ENCODE measurements at regions not wholly inside any gene's neighbourhood (a gene's known extent, or its start where the extent isn't known, plus 50 kb on each side); places are given as distances from the start of the nearest gene placed in this dataset.
"Not testable (repeated sequence)": the region's sequence is repeated elsewhere in the genome, so short reads cannot be mapped to it uniquely, and the experiment has no call there.

- TF ChIP-seq CTCF (IDR thresholded peaks at IDR 0.05; ENCODE audit: borderline replicate concordance, control extremely low read depth, extremely low read depth, insufficient read depth, missing control alignments): no peak
- in situ Hi-C loops (cut with MboI; ENCODE audit: low sequenced_read_pairs, unreplicated experiment): no loop called here
- DNase-seq (ENCODE audit: low spot score): no peak
Observed at GRCh38 chr14:100429537-100429936, 106.4 kb downstream of the SLC25A47 start.

- TF ChIP-seq CTCF (IDR thresholded peaks at IDR 0.05; ENCODE audit: borderline replicate concordance, control extremely low read depth, extremely low read depth, insufficient read depth, missing control alignments): no peak
- in situ Hi-C loops (cut with MboI; ENCODE audit: low sequenced_read_pairs, unreplicated experiment): no loop called here
- no peak for DNase-seq (ENCODE audit: low spot score)
Observed at GRCh38 chr14:100430571-100430970, 107.4 kb downstream of the SLC25A47 start.

- DNase-seq (ENCODE audit: low spot score); in situ Hi-C loops (cut with MboI; ENCODE audit: low sequenced_read_pairs, unreplicated experiment): not testable (repeated sequence)
Observed at GRCh38 chr14:100431461-100431860, 108.3 kb downstream of the SLC25A47 start.

GRCh38 chr14:100432652-100433427 is 109.7 kb downstream of the SLC25A47 start:
- TF ChIP-seq CTCF (IDR thresholded peaks at IDR 0.05; ENCODE audit: borderline replicate concordance, control extremely low read depth, extremely low read depth, insufficient read depth, missing control alignments): no peak
- in situ Hi-C loops (cut with MboI; ENCODE audit: low sequenced_read_pairs, unreplicated experiment): no loop called here
- no peak for DNase-seq (ENCODE audit: low spot score)

- no peak for DNase-seq (ENCODE audit: low spot score)
- TF ChIP-seq CTCF (IDR thresholded peaks at IDR 0.05; ENCODE audit: borderline replicate concordance, control extremely low read depth, extremely low read depth, insufficient read depth, missing control alignments): no peak
- in situ Hi-C loops (cut with MboI; ENCODE audit: low sequenced_read_pairs, unreplicated experiment): no loop called here
Observed at GRCh38 chr14:100433428-100433814, 110.3 kb downstream of the SLC25A47 start.

GRCh38 chr14:100434033-100434601 is 111.0 kb downstream of the SLC25A47 start:
- in situ Hi-C loops (cut with MboI; ENCODE audit: low sequenced_read_pairs, unreplicated experiment): no loop called here
- DNase-seq (ENCODE audit: low spot score): no peak
- TF ChIP-seq CTCF (IDR thresholded peaks at IDR 0.05; ENCODE audit: borderline replicate concordance, control extremely low read depth, extremely low read depth, insufficient read depth, missing control alignments): no peak

- in situ Hi-C loops (cut with MboI; ENCODE audit: low sequenced_read_pairs, unreplicated experiment): no loop called here
- no peak for TF ChIP-seq CTCF (IDR thresholded peaks at IDR 0.05; ENCODE audit: borderline replicate concordance, control extremely low read depth, extremely low read depth, insufficient read depth, missing control alignments)
- no peak for DNase-seq (ENCODE audit: low spot score)
Observed at GRCh38 chr14:100434911-100435438, 111.8 kb downstream of the SLC25A47 start.
